GM23338 (cell line): ENCODE measurements at regions not wholly inside any gene's neighbourhood (a gene's known extent, or its start where the extent isn't known, plus 50 kb on each side); places are given as distances from the start of the nearest gene placed in this dataset.

Experiments used
- ATAC-seq: fragments of 200-7000 bp; cut with Tn5 transposase; 3 replicates; pipeline ENCODE4 v1.9.1; 2020
- DNase-seq: peaks from one replicate; pipeline ENCODE4 v3.0.0-alpha.2; 2015; ENCODE audit warnings: low spot score
- H2AFZ ChIP-seq: fragments of 200-600 bp; sonication (generic); 2 replicates; pipeline ENCODE4 v1.8.0; 2016; ENCODE audit warnings: antibody characterized with exemption, mild to moderate bottlenecking, moderate library complexity
- H3F3A ChIP-seq: fragments of 200-600 bp; sonication (generic); replicated peaks from 2 replicates; pipeline ENCODE4 v1.8.0; 2017; ENCODE audit warnings: antibody characterized with exemption, mixed run types, low read depth
- H3K27ac ChIP-seq: fragments of 200-600 bp; sonication (generic); 2 replicates; pipeline ENCODE4 v1.6.1; 2016; ENCODE audit warnings: low read depth
- H3K27me3 ChIP-seq: fragments of 200-600 bp; sonication (generic); 2 replicates; pipeline ENCODE4 v1.8.0; 2016; ENCODE audit warnings: mild to moderate bottlenecking, mixed run types, moderate library complexity; ENCODE audit not compliant: insufficient read depth
- H3K36me3 ChIP-seq: fragments of 200-600 bp; sonication (generic); 2 replicates; pipeline ENCODE4 v1.8.0; 2016; ENCODE audit warnings: mild to moderate bottlenecking; ENCODE audit not compliant: insufficient read depth
- H3K4me1 ChIP-seq: fragments of 200-600 bp; sonication (generic); 2 replicates; pipeline ENCODE4 v1.8.0; 2016; ENCODE audit warnings: mild to moderate bottlenecking, moderate library complexity; ENCODE audit not compliant: insufficient read depth
- H3K4me2 ChIP-seq: fragments of 200-600 bp; sonication (generic); 2 replicates; pipeline ENCODE4 v1.7.1; 2017; ENCODE audit warnings: mixed run types
- H3K4me3 ChIP-seq: fragments of 200-600 bp; sonication (generic); 2 replicates; pipeline ENCODE4 v1.6.1; 2016; ENCODE audit warnings: mixed run types
- H3K79me2 ChIP-seq: fragments of 200-600 bp; sonication (generic); replicated peaks from 2 replicates; pipeline ENCODE4 v1.8.0; 2017; ENCODE audit warnings: mild to moderate bottlenecking; ENCODE audit not compliant: insufficient read depth
- H3K9me2 ChIP-seq: fragments of 200-600 bp; sonication (generic); 2 replicates; pipeline ENCODE4 v1.8.0; 2017; ENCODE audit not compliant: insufficient read depth
- H4K20me1 ChIP-seq: fragments of 200-600 bp; sonication (generic); replicated peaks from 2 replicates; pipeline ENCODE4 v1.8.0; 2017; ENCODE audit warnings: mild to moderate bottlenecking; ENCODE audit not compliant: insufficient read depth
- H3K27ac Mint-ChIP-seq: 2 replicates; pipeline ENCODE4 v1.8.0; 2020; ENCODE audit warnings: inconsistent platforms, mild to moderate bottlenecking, moderate library complexity, mixed read lengths
- H3K27me3 Mint-ChIP-seq: 3 replicates; pipeline ENCODE4 v1.8.0; 2022; ENCODE audit warnings: low read depth, mild to moderate bottlenecking, moderate library complexity, mixed read lengths, inconsistent platforms; ENCODE audit not compliant: insufficient read depth, poor library complexity
- H3K36me3 Mint-ChIP-seq: 3 replicates; pipeline ENCODE4 v1.8.0; 2021; ENCODE audit warnings: low read depth, mild to moderate bottlenecking, inconsistent platforms, moderate library complexity, mixed read lengths
- H3K4me1 Mint-ChIP-seq: 3 replicates; pipeline ENCODE4 v1.8.0; 2020; ENCODE audit warnings: mild to moderate bottlenecking, inconsistent platforms, mixed read lengths
- H3K4me3 Mint-ChIP-seq: 3 replicates; pipeline ENCODE4 v1.8.0; 2021; ENCODE audit warnings: moderate library complexity, mild to moderate bottlenecking, inconsistent platforms, mixed read lengths
- H3K9me3 Mint-ChIP-seq: 3 replicates; pipeline ENCODE4 v1.8.0; 2020; ENCODE audit warnings: moderate library complexity, mild to moderate bottlenecking, inconsistent platforms, mixed read lengths
- CREB1 ChIP-seq: fragments of 250-450 bp; sonication (Bioruptor Pico); IDR thresholded peaks from 2 replicates; pipeline ENCODE4 v1.5.0; 2020; ENCODE audit warnings: low read depth, mild to moderate bottlenecking, moderate library complexity
- CTCF ChIP-seq, 2 experiments: fragments of 200-600 bp in 1 of 2; sonication (generic) in 1 of 2; conservative IDR thresholded peaks; 2 replicates each; pipeline versions ENCODE4 v1.5.1 to v1.6.1; 2016 to 2017; ENCODE audit warnings: antibody characterized with exemption in 2 of 2, low read depth in 2 of 2, mild to moderate bottlenecking in 2 of 2, moderate library complexity in 1 of 2
- ETS1 ChIP-seq: IDR thresholded peaks from 2 replicates; pipeline ENCODE4 v1.6.1; 2016; ENCODE audit warnings: antibody characterized with exemption
- EZH2 ChIP-seq: fragments of 200-600 bp; sonication (generic); IDR thresholded peaks from one replicate; pipeline ENCODE4 v1.8.0; 2017; ENCODE audit warnings: antibody characterized with exemption, mild to moderate bottlenecking, low read depth; ENCODE audit not compliant: unreplicated experiment
- JUNB ChIP-seq: IDR thresholded peaks from one replicate; pipeline ENCODE4 v1.6.1; 2016; ENCODE audit warnings: antibody characterized with exemption; ENCODE audit not compliant: unreplicated experiment
- NANOG ChIP-seq: IDR thresholded peaks from 2 replicates; pipeline ENCODE4 v1.6.1; 2016; ENCODE audit warnings: antibody characterized with exemption, borderline replicate concordance
- POLR2AphosphoS5 ChIP-seq: IDR thresholded peaks from 2 replicates; pipeline ENCODE4 v1.6.1; 2016; ENCODE audit warnings: antibody characterized with exemption, low read depth
- REST ChIP-seq: IDR thresholded peaks from one replicate; pipeline ENCODE4 v1.6.1; 2018; ENCODE audit warnings: antibody characterized with exemption; ENCODE audit not compliant: unreplicated experiment
- ZNF114 ChIP-seq: fragments of 250-450 bp; sonication (Bioruptor Pico); IDR thresholded peaks from 2 replicates; pipeline ENCODE4 v1.5.0; 2020; ENCODE audit warnings: mild to moderate bottlenecking, moderate library complexity
- ZNF331 ChIP-seq: fragments of 250-450 bp; sonication (Bioruptor Pico); IDR thresholded peaks from 2 replicates; pipeline ENCODE4 v1.5.0; 2020; ENCODE audit warnings: low read depth, mild to moderate bottlenecking, moderate library complexity

- TF ChIP-seq POLR2AphosphoS5 = no peak
- no peak for TF ChIP-seq REST
- TF ChIP-seq JUNB = no peak
- TF ChIP-seq CTCF (conservative IDR thresholded peaks at IDR 0.05; ENCODE audit: low read depth in 2 of 2) = no peak
- no peak for TF ChIP-seq CREB1 (CRISPR knock-in tag)
- TF ChIP-seq NANOG = no peak
- TF ChIP-seq ZNF114 (CRISPR knock-in tag) = no peak
- TF ChIP-seq EZH2 = no peak
Measured at GRCh38 chr5:15031180-15031579, 159.6 kb upstream of the ANKH start (continued).

- Histone ChIP-seq H3K27me3 (peaks cover 17% of the 10 kb centered on the region), H2AFZ (no peak overlapping the region), H3K4me3 (no peak overlapping the region), H4K20me1 (no peaks in the 10 kb centered on the region), H3K79me2 (no peaks in the 10 kb centered on the region), H3K4me2 (0 out of 2 replicates have a peak overlapping the region, but pooled peaks have one; percentile 65), H3K27ac (no peak overlapping the region), H3K36me3 (no peaks in the 10 kb centered on the region), H3K4me1 (peaks cover 17% of the 10 kb centered on the region; the same call in 1 of the 2 replicates), H3F3A (no peaks in the 10 kb centered on the region), H3K9me2 (peaks cover 6% of the 10 kb centered on the region; the same call in 1 of the 2 replicates)
- DNase-seq (no peak), ATAC-seq (no peak)
- H3K4me3 Mint-ChIP-seq = no peak overlapping the region
- no peak overlapping the region for H3K27ac Mint-ChIP-seq
- H3K9me3 Mint-ChIP-seq = peaks cover 8% of the 10 kb centered on the region; the same call in 2 of the 3 replicates
- no peaks in the 10 kb centered on the region for H3K36me3 Mint-ChIP-seq
- peaks cover 25% of the 10 kb centered on the region for H3K4me1 Mint-ChIP-seq
- peaks cover 51% of the 10 kb centered on the region for H3K27me3 Mint-ChIP-seq
- TF ChIP-seq ZNF331 (CRISPR knock-in tag) (no peak), ZNF114 (CRISPR knock-in tag) (no peak), EZH2 (no peak), NANOG (no peak), ETS1 (no peak), REST (no peak)
Measured at GRCh38 chr5:15027764-15028163, 156.2 kb upstream of the ANKH start.
